GM19463 (cell line): ENCODE measurements at regions not wholly inside any gene's neighbourhood (a gene's known extent, or its start where the extent isn't known, plus 50 kb on each side); places are given as distances from the start of the nearest gene placed in this dataset.

Experiments used
- ATAC-seq: cut with Tn5 transposase; IDR thresholded peaks from one replicate; pipeline ENCODE4 v1.9.1; 2021; ENCODE audit warnings: mild to moderate bottlenecking, moderate library complexity; ENCODE audit not compliant: unreplicated experiment

- ATAC-seq: no peak
Observed at GRCh38 chr14:99065551-99065950, 206.4 kb downstream of the BCL11B start.

- no peak for ATAC-seq
Observed at GRCh38 chr14:99066378-99066777, 205.6 kb downstream of the BCL11B start.

GRCh38 chr14:99067141-99067920, 204.7 kb downstream of the BCL11B start:
- ATAC-seq: no peak

DNA sequence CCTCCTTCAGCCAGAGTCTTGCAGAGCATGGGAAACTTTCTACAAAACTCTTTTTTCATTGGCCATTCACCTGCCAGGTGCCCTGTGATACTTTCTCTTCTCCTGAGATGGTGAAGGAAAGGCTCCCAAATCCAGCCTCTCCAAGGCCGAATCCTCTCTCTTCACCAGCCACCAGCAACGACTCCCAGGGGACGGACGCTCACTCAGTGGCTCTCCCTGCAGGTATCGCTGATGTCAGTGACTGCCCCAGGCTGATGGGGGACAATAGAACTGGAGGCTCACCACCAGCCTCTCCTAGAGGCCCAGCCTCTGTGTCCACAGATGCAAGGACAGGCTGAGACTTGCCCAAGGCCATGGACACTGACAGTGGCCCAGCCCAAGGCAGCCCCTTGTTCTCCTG, 204.1 kb downstream of the BCL11B start:
- ATAC-seq: no peak

- ATAC-seq: no peak
Observed at GRCh38 chr14:99069946-99070345, 202.1 kb downstream of the BCL11B start.

- ATAC-seq: no peak
Observed at GRCh38 chr14:99072433-99072832, 199.6 kb downstream of the BCL11B start.

GRCh38 chr14:99072956-99073355, 199.0 kb downstream of the BCL11B start:
- ATAC-seq: no peak

DNA sequence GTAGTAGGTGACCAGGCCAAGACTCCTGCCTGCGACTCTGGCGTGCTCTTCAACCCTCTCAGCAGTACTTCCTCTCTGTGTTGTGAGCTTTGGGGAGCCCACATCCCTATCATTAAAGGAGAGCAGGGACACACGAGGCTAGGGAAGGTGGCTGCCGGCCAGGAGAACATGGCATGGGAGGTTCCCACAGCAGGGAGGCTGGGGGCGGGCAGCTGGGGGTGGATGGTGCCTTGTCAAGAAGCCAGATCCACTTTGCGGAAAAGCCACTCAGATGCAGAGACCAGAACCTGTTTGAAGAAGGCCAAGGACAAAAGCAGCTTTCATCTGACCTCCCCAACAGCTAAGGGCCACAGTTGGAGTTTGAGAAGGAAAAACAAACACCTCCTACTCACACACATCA, 198.6 kb downstream of the BCL11B start:
- no peak for ATAC-seq

- no peak for ATAC-seq
Observed at GRCh38 chr14:99075061-99075460, 196.9 kb downstream of the BCL11B start.

DNA sequence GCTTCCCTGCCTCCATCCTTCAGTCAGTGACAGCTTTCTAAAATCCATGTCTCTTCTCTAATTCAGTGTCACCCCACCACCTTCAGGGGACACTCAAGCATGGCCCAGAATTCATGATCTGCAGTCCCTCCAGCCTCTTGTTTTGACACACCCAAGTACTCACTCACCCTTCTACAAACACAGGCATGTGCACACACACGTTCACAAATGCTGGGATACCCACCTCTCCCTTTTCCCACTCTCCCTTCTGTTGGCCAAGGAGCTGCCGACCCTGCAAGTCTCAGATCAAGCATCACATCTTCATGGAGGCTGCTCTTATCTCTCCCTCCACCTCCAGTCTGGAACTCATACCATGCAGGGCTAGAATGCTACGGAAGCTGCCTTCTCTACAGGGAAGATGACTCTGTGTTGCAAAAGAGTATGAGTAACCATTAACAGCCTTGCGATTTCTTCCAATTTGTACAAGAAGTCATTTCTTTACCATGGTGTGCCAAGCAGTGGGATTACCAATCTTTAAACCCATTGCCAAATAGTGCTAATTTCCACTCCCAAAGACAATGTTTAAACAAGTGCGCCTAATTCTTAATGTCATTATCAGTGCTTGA, 196.1 kb downstream of the BCL11B start:
- ATAC-seq: no peak

GRCh38 chr14:99077076-99077843, 194.7 kb downstream of the BCL11B start:
- ATAC-seq: no peak

- no peak for ATAC-seq
Observed at GRCh38 chr14:99077844-99078236, 194.2 kb downstream of the BCL11B start.

DNA sequence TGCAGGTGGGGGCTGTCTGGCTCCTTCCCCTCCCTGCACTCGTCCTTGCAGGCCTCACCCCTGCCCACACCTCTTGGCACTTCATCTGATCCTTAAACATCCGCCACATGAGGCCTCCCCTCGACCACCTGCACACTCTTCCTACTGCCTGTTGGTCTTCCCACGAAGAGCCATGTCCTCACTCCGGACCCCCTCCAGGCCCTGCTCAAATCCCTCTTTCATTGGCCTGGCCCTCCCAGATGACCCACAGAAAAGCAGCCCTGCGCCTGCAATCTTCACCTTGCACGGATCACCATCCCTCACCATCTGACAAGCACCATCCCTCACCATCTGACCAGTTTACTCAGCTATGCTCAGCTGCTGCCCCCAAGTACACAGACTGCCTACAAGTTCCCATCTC, 193.6 kb downstream of the BCL11B start:
- ATAC-seq: no peak

GRCh38 chr14:99079061-99079727, 192.8 kb downstream of the BCL11B start:
- ATAC-seq: no peak

DNA sequence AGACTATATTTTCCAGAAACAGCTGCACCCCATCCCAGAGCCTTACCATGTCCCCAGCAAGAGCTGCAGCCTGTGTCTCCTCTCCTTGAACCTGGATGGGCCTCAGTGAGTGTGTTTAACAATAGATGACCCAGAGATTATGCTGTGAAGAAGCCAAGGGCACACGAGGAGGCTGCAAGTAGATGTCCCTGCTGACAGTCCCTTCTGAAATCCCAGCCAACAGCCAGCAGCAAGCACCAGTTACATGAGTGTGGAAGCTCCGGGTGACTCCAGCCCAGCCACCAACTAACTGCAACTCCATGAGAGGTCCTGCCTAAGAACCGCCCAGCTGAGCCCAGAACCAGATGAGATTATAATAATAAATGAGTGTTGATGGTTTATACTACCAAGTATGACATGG, 191.7 kb downstream of the BCL11B start:
- no peak for ATAC-seq

DNA sequence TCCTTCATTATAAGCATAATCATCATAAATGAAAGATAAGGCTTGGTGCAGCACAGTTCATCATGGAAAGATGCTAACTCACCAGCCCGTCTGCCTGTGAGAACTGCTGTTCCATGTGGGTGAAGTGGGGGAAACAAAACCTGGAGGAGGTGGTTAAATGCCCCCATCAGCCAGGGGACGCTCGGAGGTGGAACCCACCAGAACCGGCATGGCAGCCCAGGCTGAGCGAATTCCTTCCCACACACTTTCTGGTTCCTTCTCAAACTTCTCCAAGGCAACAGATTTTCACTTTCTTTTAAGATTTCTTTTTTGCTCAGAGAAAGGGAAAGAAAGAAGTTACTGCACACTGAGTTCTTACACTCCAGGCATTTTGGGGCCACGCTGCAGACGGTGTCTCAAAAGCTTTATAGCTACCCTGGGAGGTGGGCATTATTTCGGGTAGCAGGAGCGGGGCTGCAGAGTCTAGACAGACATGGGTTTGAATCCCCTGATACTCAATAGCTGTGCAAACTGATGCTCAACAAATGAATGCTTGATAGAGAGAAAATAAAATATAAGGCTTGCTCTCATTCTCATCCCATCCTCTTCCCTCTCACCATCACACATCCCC, 190.7 kb downstream of the BCL11B start:
- ATAC-seq: no peak

DNA sequence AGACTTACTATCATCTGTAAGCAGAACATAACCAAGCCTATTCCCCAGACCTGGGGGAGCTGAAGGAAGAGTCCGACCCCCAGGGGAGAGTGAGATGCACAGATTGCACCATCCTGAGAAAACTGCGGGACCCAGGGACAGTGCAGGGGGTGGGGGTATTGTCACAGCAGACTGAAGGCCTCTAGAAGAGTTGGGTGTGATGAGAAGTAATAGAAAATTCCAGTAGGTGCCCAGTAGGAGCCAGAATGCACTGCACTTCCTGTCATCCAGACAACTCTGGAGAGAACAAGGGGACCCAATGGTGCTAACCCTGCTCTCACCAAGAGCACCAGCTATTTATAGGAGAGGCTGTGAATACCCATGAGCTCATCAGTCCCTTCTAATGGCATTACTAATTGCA, 190.1 kb downstream of the BCL11B start:
- ATAC-seq: no peak

GRCh38 chr14:99093532-99094517, 178.2 kb downstream of the BCL11B start:
- no peak for ATAC-seq

DNA sequence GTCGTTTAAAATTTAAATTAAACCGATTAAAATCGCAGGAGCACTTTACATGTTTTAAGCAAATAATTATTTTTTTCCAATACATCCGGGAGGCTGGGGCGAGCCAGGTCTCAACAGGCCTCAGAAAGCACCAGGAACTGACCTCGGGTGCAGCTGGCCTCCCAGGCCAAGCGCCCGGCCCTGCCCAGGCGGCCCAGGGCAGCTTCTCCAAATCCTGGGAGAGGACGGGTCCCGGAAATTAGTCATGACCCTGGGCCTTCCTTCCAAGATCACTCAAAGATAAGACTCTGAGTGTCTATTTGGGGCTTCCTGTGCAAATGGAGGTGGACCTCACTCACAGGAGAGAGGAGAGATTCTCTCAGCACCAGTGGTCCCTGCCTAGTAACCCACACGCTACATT, 177.1 kb downstream of the BCL11B start:
- no peak for ATAC-seq

DNA sequence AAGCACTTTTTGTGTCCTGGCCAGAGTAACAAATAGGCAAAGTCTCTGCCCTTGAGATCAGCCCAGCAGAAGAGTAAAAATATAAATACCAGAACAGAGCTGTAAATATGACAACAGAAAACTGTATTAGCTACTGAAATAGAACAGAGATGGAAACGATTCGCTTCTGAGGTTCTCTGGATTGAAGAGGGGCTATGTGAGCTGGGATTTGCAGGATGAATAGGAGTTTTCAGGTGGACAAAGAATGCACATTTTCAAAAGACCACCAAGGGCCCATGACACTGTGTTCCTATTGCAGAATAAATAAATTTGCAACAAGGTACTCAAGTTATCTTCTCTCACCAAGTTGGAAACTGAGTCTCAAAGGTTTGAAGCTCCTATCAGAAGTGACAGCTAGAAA, 176.6 kb downstream of the BCL11B start:
- ATAC-seq: no peak
